Bronchial epithelial cell (primary cell): ENCODE measurements at regions not wholly inside any gene's neighbourhood (a gene's known extent, or its start where the extent isn't known, plus 50 kb on each side); places are given as distances from the start of the nearest gene placed in this dataset.

ENCODE experiments used
- DNase-seq: peaks from one replicate; pipeline ENCODE4 v3.0.0-alpha.2; 2010; ENCODE audit warnings: low read depth
- FAIRE-seq: peaks from 2 replicates; lab custom pipeline; 2011; peaks lifted over from hg19 to GRCh38; lab: Jason Lieb, UNC
- H3K27me3 ChIP-seq: 2 replicates; pipeline ENCODE4 v1.5.1; 2011; ENCODE audit warnings: low read length; ENCODE audit not compliant: control insufficient read depth, insufficient read depth
- H3K36me3 ChIP-seq: 2 replicates; pipeline ENCODE4 v1.5.1; 2011; ENCODE audit warnings: low read length; ENCODE audit not compliant: control insufficient read depth, insufficient read depth
- H3K4me3 ChIP-seq: 2 replicates; pipeline ENCODE4 v1.5.1; 2011; ENCODE audit warnings: mild to moderate bottlenecking, low read depth, low read length, control low read depth
- TF ChIP-seq, protein P1 (sequence below): IDR thresholded peaks from 2 replicates; pipeline ENCODE4 v1.5.1; 2011; ENCODE audit warnings: mild to moderate bottlenecking, moderate library complexity, low read length, control low read depth, inconsistent platforms; ENCODE audit not compliant: insufficient read depth, severe bottlenecking

DNA sequence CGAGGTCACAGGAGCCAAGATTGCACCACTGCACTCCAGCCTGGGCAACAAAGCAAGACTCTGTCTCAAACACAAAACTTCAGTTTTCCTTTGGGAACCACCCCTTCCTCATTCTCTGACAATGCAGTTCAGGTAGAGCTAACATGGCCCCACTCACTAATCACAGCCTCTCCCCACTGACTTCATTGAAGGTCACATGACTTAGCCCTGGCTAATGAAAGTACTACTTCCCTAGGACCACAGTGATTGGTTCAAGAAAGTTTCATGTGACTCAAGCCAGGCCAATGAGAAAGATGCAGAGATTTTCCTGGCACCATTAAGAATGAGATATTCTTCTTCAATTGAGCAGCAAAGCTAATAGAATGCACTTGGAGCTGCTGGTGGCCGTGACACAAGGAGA, 67.2 kb upstream of the GPBP1 start:
- H3K4me3 ChIP-seq: no peak overlapping the region
- no peaks in the 10 kb centered on the region for H3K27me3 ChIP-seq
- TF ChIP-seq, protein P1, sequence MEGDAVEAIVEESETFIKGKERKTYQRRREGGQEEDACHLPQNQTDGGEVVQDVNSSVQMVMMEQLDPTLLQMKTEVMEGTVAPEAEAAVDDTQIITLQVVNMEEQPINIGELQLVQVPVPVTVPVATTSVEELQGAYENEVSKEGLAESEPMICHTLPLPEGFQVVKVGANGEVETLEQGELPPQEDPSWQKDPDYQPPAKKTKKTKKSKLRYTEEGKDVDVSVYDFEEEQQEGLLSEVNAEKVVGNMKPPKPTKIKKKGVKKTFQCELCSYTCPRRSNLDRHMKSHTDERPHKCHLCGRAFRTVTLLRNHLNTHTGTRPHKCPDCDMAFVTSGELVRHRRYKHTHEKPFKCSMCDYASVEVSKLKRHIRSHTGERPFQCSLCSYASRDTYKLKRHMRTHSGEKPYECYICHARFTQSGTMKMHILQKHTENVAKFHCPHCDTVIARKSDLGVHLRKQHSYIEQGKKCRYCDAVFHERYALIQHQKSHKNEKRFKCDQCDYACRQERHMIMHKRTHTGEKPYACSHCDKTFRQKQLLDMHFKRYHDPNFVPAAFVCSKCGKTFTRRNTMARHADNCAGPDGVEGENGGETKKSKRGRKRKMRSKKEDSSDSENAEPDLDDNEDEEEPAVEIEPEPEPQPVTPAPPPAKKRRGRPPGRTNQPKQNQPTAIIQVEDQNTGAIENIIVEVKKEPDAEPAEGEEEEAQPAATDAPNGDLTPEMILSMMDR: no peak
- DNase-seq: no peak
- no peak for FAIRE-seq
- no peaks in the 10 kb centered on the region for H3K36me3 ChIP-seq

DNA sequence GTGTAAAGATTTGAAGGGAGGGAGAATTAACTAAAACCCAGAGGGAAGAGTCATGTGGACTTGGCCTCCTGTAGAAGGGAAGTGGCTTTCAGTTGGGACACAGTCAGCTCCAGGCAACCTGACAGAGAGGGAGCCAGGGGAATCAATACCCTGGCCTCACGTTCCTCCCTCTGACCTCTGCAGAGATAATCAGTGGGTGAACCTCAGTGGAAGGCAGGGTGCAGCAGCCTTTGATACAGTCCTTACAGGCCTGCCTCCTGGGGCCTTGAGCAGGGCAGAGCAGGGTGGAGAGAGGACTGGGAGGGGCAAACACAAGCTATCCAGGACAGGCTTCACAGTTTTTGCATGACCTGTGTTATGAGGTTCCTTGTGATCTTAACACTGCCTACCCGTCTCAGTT, 61.9 kb upstream of the GPBP1 start:
- DNase-seq (no peak), FAIRE-seq (no peak)
- H3K4me3 ChIP-seq: no peak overlapping the region
- no peaks in the 10 kb centered on the region for H3K27me3 ChIP-seq
- TF ChIP-seq, protein P1: no peak
- no peaks in the 10 kb centered on the region for H3K36me3 ChIP-seq

DNA sequence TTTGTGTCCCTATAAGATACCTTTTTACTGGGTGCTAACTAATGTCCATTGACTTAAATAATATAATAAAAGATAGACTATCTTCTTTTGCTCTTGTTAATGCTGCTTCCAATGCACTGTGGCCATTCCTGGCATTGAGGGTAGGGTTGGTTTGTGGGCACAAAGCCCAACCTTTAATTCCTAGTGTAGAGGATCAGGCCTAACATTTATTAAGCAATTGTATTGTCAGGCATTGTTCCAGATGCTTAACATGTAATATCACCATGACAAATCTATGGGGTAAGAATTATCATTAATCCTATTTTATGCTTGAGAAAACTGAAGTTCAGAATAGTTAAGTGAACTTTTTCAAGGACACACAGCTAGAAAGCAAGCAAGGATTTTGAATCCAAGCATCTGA, 60.4 kb upstream of the GPBP1 start:
- TF ChIP-seq, protein P1: no peak
- no peaks in the 10 kb centered on the region for H3K36me3 ChIP-seq
- H3K27me3 ChIP-seq: no peaks in the 10 kb centered on the region
- FAIRE-seq (no peak), DNase-seq (no peak)
- H3K4me3 ChIP-seq: no peak overlapping the region

DNA sequence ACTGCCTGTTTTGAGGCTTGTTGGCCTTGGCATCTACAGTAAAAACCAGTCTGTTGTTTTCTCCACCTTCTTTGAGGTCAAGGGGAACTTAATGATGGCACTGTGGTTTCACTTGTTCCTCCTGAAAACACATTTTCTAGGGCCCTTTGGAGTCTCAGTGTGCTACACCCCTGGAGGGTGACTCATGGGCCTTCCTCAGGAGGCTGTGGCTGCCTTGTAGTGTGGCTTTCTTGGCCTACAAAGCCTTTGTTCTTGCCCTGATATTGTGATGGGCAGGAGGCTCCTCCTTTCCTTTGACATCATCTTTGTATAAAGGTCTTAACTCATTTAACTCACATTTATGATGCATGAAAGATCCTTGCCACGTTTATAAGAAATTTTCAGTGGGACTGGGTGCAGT, 56.3 kb upstream of the GPBP1 start:
- H3K27me3 ChIP-seq: no peaks in the 10 kb centered on the region
- H3K4me3 ChIP-seq: no peak overlapping the region
- FAIRE-seq (no peak), DNase-seq (no peak)
- H3K36me3 ChIP-seq: no peaks in the 10 kb centered on the region
- TF ChIP-seq, protein P1: no peak

DNA sequence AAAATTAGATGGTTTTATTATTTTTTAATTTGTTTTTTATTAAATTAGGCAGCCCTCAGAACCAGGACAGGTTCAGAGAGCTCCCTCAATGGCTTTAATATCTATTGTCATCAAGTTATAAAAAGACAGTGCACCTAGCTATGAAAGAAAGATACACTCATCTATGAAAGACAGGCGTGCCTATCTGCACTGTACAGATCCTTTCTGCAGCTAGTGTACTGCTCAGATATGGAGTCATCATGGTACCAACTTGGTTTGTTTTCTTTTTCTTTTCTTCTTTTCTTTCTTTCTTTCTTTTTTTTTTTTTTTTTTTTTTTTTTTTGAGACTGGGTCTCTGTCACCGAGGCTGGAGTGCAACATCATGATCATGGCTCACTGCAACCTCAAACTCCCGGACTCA, 54.8 kb upstream of the GPBP1 start:
- no peak overlapping the region for H3K4me3 ChIP-seq
- H3K27me3 ChIP-seq: no peaks in the 10 kb centered on the region
- no peak for DNase-seq
- H3K36me3 ChIP-seq: no peaks in the 10 kb centered on the region
- TF ChIP-seq, protein P1: no peak
- FAIRE-seq: no peak

DNA sequence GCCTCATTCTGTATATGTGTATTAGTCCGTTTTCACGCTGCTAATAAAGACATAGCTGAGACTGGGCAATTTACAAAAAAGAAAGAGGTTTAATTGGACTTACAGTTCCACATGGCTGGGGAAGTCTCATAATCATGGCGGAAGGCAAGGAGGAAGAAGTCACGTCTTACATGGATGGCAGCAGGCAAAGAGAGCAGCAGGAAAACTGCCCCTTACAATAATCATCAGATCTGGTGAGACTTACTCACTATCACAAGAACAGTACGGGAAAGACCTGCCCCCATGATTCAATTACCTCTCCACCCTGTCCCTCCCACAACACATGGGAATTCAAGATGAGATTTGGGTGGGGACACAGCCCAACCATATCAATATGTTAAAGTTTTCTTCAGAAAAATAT, 49.8 kb upstream of the GPBP1 start:
- no peak overlapping the region for H3K4me3 ChIP-seq
- DNase-seq (no peak), FAIRE-seq (no peak)
- TF ChIP-seq, protein P1: no peak
- H3K27me3 ChIP-seq: no peaks in the 10 kb centered on the region
- H3K36me3 ChIP-seq: no peaks in the 10 kb centered on the region
